ENCODE measurements at regions not wholly inside any gene's neighbourhood (a gene's known extent, or its start where the extent isn't known, plus 50 kb on each side); places are given as distances from the start of the nearest gene placed in this dataset.
A peak's percentile ranks its signal among the peaks of the same experiment; 100 is the strongest.
"Not testable (repeated sequence)": the region's sequence is repeated elsewhere in the genome, so short reads cannot be mapped to it uniquely, and the experiment has no call there.

- no peak for DNase-seq
These were observed 267.2 kb downstream of the RHOU start for GRCh38 chr1:229002451-229002960.

DNA sequence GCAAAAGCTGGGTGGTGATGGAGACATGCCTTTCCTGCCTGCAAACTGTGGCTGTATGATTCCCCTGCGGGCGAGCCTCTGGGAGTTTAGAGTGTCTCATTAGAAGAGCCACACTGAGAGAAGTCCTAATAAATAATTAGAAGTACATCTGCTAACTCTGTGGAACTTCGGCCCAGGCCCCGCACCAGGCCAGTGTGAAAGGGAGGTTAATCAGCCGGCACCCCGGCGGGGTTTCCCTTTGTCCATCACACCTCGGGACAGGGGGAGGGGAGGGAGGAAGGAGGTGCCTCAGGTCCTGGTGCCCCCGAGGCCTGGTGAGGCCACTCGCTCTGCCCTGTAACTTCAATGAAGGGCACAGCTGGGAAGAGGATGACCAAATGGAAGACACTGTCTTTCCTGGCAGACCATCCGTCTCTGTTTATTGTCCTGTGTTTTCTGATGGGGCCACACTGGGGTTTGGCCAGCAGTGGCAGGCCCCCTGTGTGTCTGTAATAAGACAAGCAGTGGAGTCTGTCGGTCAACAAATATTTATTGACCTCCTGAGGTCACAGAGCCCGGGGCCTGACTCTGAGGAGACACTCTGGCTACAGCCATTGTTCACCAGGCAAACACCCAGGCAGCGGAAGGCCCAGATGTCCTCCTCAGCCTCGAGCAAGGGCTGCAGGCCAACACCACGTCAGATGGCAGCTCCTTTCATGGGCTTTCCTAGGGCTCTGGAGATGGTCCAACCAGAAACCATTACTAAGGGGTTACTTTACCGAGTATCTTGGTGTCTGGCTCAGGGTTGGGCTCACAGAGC is 267.5 kb upstream of the RAB4A start:
- DNase-seq: peak in 54 of 58 donors; percentile 30 to 95 (median 81)

DNA sequence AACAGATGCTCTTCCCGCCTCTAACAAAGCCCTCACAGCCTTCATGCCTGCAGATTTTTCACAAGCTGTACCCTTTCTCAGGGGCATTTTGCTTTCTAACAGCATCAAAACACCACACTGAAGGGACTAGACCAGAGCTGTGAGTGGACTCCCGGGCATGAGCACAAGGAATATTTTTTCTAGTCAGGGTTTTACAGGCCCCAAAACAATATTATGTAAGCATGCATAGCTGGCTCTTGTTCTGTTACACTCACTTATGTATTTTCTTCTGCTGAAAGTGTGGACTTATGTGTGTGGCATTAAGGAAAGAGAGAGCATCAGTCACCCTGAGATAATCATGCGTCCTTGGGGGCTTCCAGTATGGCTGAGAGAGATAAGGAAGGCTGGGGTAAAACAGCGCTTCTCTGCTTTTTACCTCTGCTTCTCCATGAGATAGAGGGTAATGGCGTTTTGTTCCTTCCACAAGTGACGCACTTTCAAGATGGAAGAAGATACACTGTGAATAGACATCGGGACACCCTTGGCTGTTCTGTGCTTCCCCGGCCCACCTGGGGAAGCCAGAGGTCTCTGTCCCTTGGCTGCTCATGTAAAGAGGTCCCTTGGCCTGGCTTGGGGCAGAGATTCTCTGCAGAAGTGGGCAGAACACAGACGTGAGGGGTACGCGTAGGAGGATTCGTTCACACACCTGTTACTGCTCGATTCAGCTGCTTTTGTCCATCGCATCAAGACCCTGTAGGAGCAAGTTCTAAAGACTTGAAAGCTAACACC is 266.7 kb upstream of the RAB4A start:
- DNase-seq: no peak

- DNase-seq: no peak
These were observed 265.8 kb upstream of the RAB4A start for GRCh38 chr1:229005097-229005496.

DNA sequence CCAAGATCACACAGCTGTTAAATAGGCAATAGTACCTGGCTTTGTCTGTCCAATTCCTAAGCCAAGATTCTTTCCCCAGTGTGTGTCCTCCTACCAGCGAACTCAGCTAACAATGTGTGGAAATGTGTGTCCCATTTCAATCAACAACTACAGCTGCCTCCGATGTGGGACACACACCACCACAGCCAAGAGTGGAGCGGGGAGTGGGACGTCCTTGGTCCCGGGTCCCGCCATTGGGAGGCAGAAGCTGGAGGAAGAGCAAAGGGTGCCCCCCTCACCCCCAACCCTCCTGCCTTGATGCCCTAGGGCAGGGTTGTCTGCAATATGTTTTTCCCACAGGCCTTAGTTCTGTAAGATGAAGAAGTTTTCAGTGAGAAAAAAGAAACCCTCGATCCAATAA is 265.4 kb upstream of the RAB4A start:
- no peak for DNase-seq

DNA sequence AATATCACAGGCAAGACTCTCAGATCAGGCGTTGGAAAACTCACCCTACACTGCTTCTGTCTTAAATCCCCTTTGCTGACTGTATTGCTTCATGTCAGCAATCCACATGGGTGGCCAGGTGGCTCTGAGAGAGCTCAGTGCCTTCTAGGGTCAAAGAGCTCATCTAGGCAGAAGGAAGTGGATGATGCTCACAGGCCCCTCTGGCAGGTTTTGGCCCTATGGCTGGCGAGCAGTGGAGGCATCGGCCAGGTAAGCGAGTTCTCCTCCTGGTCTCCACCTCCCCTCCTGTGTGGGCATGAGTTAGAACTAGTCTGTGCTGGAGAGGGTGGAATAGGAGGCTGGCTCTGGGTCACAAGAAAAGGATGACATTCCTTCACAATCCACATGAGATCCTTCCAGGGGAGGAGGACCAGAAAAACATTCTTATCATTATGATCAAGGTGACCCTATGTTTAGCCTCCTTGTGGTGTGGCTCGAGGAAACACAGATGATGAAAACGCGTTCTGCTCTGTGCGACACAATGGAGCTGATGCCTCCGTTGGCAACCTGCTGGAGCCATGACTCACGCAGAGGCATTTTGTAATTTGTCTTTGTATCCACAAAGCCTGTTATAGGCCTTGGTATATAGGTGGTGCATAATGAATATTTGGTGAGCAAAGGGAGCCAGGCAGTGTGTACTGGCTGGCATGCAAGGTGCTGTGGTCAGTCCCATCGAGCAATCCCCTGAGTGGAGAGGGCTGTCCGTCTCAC is 264.6 kb upstream of the RAB4A start:
- no peak for DNase-seq

GRCh38 chr1:229007167-229007566 is 263.7 kb upstream of the RAB4A start:
- no peak for DNase-seq

DNA sequence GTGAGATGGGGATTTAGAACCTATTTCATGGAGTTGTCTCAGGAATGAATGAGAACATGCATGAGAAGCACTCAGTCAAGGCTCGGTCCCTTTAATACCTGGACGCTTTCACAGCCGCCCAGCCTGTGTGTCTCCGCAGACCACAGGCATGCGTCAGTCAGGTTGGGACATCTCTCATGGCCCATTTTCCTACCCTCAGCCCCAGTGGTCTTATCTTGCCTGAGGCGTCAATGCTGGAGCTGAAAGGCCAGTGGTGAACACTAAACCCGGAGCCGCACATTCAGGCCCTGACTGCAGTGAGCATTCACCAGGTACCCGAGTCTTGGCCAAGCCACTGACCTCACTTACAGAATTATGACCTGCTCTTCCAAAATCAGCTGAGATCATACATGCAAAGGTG is 263.2 kb upstream of the RAB4A start:
- no peak for DNase-seq

GRCh38 chr1:229008347-229008746 is 262.6 kb upstream of the RAB4A start:
- DNase-seq: not testable (repeated sequence)

DNA sequence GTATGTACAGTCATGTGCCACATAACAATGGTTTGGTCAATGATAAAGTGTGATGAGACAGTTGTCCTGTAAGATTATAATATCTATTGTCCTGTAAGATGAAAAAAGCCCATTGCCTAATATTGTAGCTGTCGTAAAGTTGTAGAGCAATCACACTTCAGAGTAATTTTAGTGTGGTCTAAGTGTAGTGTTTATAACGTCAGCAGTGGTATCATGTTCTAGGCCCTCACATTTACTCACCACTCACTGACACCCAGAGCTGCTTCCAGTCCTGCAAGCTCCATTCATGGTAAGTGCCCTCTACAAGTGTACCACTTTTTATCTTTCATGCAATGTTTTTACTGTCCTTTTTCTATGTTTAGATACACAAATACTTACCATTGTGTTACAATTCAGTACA is 259.9 kb upstream of the RAB4A start:
- no peak for DNase-seq

- DNase-seq: no peak
These were observed 258.1 kb upstream of the RAB4A start for GRCh38 chr1:229012823-229013222.

GRCh38 chr1:229013981-229014380 is 256.9 kb upstream of the RAB4A start:
- no peak for DNase-seq

DNA sequence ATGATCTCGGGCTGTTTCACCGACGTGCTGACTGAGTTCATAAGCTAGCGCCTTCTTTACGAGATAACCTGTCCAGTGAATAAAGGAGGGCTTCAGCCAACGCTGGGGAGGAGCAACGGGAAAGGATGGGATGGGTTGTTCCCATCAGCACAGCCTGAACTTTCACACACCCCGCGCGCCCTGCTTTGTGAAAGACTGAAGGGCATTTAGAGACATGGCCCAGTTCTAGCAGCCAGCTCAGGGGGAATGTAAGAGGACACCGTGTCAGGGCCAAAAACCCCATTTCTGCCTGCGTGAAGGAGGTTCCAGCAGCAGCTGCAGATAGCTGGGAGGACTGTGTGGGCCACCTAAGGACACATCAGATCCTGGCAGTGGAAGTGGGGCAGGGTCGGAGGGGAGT is 255.1 kb upstream of the RAB4A start:
- DNase-seq: peak in 3 of 58 donors; percentile 10 to 30 (median 12)

DNA sequence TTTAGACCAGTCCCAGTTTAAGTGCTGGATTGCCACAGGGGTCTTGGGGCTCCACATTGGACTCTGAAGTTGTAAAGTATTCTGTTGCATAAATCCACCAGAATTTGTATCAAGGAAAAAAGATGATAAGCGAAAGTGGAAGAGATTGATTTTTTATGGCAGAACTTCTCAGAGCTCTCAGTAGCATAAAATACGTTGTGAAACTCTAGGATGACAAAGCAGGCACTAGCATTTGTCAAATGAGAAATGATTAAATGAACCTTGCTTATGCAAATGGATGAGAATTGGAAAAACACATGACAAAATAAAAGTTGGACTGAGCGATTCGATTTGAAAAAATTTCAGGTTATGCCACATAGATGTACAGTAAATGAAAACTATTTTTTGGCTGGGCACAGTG is 253.8 kb upstream of the RAB4A start:
- DNase-seq: no peak

DNA sequence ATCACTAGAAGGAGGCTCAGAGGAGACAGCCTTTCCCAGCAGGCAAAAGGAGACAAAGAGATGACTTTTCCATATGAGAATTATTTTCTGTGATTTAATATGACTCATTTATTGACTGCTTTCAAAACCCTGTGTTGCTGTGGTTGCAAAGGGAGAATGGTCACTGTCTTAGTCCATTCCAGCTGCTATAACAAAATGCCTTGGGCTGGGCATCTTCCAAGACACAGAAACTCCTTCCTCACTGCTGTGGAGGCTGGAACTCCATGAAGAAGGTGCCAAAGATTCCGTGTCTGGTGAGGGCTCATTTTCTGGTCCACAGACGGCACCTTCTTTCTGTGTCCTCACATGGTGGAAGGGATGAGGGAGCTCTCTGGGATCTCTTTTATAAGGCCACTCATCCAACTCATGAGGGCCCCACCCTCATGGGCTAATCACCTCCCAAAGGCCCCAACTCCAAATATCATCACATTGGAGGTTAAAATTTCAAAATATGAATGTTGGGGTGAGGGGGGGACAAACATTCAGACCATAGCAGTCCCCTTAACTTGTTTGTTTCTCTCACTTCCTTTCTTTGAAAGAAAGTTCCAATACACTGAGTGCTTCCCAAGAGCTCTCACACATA is 252.1 kb upstream of the RAB4A start:
- DNase-seq: no peak

DNA sequence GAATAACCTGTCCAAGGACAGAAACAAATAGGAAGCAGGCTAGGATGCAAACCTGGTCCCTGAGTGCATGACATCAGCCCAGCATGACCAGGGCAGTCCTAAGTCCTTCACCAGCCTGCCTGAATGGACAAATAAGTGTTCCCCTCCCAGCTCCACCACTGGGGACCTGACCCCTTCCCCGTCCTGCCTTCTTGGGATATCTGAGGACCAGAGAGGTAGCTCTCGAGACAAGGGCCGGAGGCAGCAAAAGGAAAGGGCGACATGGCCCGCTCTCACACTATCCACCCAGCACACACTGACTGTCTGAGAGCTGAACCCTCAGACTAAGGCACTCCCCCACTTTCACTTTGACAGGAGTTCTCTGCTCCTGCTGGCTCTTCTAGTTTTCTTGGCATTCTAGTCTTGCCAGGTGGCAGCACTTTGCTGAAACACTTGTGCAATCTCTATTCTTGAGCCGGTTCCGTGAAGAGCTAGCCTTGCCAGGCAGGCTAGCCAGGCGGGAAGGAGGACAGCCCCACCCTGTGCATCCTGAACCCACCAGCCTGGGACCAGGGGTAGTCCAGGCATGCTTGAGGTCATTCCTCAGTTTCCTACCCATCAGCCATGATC is 251.1 kb upstream of the RAB4A start:
- peak in 4 of 58 donors; percentile 9 to 31 (median 20) for DNase-seq

GRCh38 chr1:229021034-229021433 is 249.9 kb upstream of the RAB4A start:
- not testable (repeated sequence) for DNase-seq

DNA sequence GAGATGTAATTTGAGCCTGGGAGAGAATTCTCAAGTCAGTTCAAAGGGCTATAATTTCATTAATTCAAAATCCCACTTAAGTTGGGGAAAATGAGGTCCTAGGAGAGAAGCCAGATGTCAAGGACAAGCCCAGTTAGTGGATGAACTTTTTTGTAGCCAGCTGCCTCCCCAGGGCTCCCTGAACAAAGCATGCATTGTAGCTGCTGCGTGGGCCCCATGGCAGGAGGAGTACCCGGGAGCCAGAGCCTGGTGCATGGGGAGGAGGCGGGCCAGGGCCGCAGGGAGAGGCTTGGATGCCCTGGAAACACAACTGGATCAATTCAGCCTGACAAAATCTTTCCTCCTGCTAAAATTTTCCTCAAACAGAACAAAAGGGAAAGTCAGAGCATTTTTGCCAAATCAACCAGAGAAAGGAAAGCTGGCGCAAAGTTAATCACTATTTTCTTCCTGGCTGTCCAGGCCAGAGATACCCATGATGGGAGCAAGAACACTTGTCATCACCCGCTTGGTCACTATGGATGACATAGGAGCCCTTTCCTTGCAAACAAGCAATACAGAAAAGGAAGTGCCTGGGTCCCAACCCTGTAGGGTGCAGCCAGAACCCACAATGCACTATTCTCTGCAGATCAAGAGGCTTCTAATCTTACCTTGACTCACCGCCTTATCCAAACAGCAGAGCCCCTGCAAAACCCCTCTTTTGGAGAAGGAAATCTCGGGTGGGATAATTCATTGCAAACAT is 248.1 kb upstream of the RAB4A start:
- DNase-seq: peak in 49 of 58 donors; percentile 11 to 88 (median 64)

- DNase-seq: no peak
These were observed 247.1 kb upstream of the RAB4A start for GRCh38 chr1:229023651-229024300.

Data from anterior cingulate cortex (tissue), 58 donors.